Brain microvascular endothelial cell (primary cell): ENCODE measurements at regions not wholly inside any gene's neighbourhood (a gene's known extent, or its start where the extent isn't known, plus 50 kb on each side); places are given as distances from the start of the nearest gene placed in this dataset.
"Not testable (repeated sequence)": the region's sequence is repeated elsewhere in the genome, so short reads cannot be mapped to it uniquely, and the experiment has no call there.

Experiments used
- DNase-seq: peaks from one replicate; pipeline ENCODE4 v3.0.0-alpha.2; 2020
- H3K27ac ChIP-seq: fragments of 250-450 bp; sonication (Bioruptor Pico); 2 replicates; pipeline ENCODE4 v1.5.1; 2020; ENCODE audit warnings: mild to moderate bottlenecking, moderate library complexity
- H3K27me3 ChIP-seq: fragments of 250-450 bp; sonication (Bioruptor Pico); replicated peaks from 2 replicates; pipeline ENCODE4 v1.5.1; 2020; ENCODE audit warnings: mild to moderate bottlenecking
- H3K36me3 ChIP-seq: fragments of 250-450 bp; sonication (Bioruptor Pico); replicated peaks from 2 replicates; pipeline ENCODE4 v1.5.1; 2020; ENCODE audit warnings: mild to moderate bottlenecking
- H3K4me3 ChIP-seq: 2 replicates; pipeline ENCODE4 v1.5.1; 2011; ENCODE audit warnings: low read depth, mild to moderate bottlenecking, control low read depth, low read length, moderate library complexity
- CTCF ChIP-seq: IDR thresholded peaks from 2 replicates; pipeline ENCODE4 v1.5.1; 2011; ENCODE audit warnings: low read depth, mild to moderate bottlenecking, moderate library complexity, low read length, control low read depth, inconsistent platforms; ENCODE audit errors: missing control alignments
- in situ Hi-C: cut with HindIII; loops from 2 replicates; pipeline ENCODE4 v1.10.0; 2017; ENCODE audit warnings: low sequenced_read_pairs, low pct_ligation_motif_present

DNA sequence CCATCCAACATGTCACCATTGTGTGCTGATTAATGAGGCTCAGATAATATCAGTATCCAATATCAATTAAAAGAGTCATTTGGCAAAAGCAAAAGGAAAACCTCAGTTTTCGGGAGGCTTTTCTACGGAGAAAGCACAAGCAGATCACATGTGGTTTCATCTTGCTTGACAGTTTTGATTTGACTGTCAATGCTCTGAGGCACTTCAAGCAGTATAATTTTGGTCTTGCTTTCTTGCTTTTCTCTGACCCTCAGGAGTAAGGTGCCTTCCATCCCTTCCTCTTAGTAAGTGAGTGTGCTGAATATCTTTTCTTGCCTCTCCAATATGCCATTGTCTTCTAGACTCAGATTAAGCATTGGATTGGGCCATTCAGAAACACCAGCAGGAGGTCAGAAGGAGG is 115.5 kb upstream of the CALCR start:
- Histone ChIP-seq H3K4me3 (no peak overlapping the region), H3K27ac (no peak overlapping the region), H3K36me3 (no peaks in the 10 kb centered on the region), H3K27me3 (peaks cover 3% of the 10 kb centered on the region)
- in situ Hi-C loops = no loop called here
- no peak for TF ChIP-seq CTCF
- DNase-seq = no peak

DNA sequence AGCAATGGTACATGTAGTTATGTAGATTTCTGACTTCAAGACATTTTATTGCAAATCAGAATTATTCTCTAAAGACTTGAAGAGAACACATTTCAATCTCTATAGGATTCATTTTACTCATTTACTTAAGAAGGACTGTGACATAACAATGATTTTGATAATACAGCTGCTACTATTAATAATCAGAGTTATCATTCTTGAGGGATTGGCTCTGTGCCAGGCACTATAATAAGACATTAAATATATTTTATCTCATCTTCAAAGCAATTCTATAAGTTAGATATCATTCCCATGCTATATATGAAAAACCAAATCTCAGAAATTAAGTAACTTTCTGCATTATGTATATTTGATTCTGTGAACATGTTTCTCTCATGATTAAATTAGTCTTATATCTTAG is 103.7 kb upstream of the CALCR start:
- no peak for TF ChIP-seq CTCF
- H3K36me3 ChIP-seq = no peaks in the 10 kb centered on the region
- DNase-seq = no peak
- in situ Hi-C loops = no loop called here
- no peaks in the 10 kb centered on the region for H3K27me3 ChIP-seq
- no peak overlapping the region for H3K4me3 ChIP-seq
- no peak overlapping the region for H3K27ac ChIP-seq

DNA sequence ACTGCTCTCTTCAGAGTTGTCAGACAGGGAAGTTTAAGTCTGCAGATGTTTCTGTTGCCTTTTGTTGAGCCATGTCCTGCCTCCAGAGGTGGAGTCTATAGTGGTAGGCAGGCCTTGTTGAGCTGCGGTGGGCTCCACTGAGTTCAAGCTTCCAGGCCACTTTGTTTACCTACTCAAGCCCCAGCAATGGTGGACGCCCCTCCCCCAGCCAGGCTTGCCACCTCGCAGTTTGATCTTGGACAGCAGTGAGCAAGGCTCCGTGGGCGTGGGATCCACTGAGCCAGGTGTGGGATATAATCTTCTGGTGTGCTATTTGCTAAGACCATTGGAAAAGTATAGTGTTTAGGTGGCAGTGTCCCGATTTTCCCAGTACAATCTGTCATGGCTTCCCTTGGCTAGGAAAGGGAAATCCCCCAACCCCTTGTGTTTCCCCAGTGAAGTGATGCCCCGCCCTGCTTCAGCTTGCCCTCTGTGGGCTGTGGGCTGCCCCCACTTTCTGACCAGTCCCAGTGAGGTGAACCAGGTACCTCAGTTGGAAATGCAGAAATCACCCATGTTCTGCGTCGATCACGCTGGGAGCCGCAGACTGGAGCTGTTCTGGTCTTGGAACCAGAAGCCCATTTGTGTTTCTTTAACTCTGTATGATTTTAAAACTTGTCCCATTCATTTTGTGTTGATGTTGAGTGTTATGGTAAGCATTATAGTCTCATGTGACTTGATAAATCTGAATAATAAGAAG is 89.2 kb upstream of the CALCR start:
- no peak for TF ChIP-seq CTCF
- in situ Hi-C loops = no loop called here
- no peak overlapping the region for H3K27ac ChIP-seq
- no peaks in the 10 kb centered on the region for H3K36me3 ChIP-seq
- no peak overlapping the region for H3K4me3 ChIP-seq
- DNase-seq = no peak
- H3K27me3 ChIP-seq = no peaks in the 10 kb centered on the region

DNA sequence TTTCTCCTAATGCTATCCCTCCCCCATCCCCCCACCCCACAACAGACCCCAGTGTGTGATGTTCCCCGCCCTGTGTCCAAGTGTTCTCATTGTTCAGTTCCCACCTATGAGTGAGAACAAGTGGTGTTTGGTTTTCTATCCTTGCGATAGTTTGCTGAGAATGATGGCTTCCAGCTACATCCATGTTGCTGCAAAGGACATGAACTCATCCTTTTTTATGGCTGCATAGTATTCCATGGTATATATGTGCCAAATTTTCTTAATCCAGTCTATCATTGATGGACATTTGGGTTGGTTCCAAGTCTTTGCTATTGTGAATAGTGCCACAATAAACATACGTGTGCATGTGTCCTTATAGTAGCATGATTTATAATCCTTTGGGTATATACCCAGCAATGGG is 83.6 kb upstream of the CALCR start:
- H3K4me3 ChIP-seq, in situ Hi-C loops: not testable (repeated sequence)

DNA sequence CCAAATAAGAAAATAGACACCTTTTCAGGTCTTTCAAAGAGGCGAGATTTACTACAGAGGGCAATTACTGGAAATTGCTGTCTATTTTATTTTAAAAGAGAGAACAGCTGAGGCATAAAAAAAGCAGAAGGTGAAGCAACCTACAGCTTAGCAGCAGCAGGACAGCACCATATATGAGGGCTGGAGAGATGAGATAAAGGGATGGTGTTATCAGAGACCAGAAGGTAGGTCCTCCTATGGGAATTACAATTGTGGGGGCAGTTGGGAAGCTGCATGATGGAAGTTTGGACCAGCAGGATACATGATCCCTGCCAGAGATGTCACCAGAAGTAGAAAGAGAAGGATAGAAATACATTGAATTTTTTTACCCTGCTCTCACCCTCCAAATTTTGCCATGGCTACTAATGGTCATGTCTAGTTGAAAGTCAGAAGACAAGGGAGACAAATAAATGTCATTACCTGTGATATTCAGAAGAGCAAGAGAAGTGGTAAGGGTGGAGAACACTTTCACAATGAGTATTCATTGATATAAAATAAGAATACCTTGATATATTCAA is 77.2 kb upstream of the CALCR start:
- no peak overlapping the region for H3K4me3 ChIP-seq
- no peak for TF ChIP-seq CTCF
- DNase-seq = no peak
- H3K27me3 ChIP-seq = no peaks in the 10 kb centered on the region
- in situ Hi-C loops = no loop called here
- H3K27ac ChIP-seq = no peak overlapping the region
- H3K36me3 ChIP-seq = no peaks in the 10 kb centered on the region

More for the DNA sequence above, 83.6 kb upstream of the CALCR start:
- DNase-seq, H3K36me3 ChIP-seq, H3K27me3 ChIP-seq, H3K27ac ChIP-seq: not testable (repeated sequence)

- no peak overlapping the region for H3K27ac ChIP-seq
- no peaks in the 10 kb centered on the region for H3K36me3 ChIP-seq
- in situ Hi-C loops = no loop called here
- TF ChIP-seq CTCF = no peak
- no peaks in the 10 kb centered on the region for H3K27me3 ChIP-seq
- H3K4me3 ChIP-seq = no peak overlapping the region
- no peak for DNase-seq
Observed at GRCh38 chr7:93646538-93646937, 72.0 kb upstream of the CALCR start.
